Adrenal gland (tissue), 5 donors: ENCODE measurements at regions not wholly inside any gene's neighbourhood (a gene's known extent, or its start where the extent isn't known, plus 50 kb on each side); places are given as distances from the start of the nearest gene placed in this dataset.

Experiments
- POLR2A ChIP-seq, 2 donors: fragments of 450-650 bp; IDR thresholded peaks; one replicate each; pipeline ENCODE4 v1.6.1; 2017; ENCODE audit warnings: antibody characterized with exemption in 2 of 2, mild to moderate bottlenecking in 2 of 2, moderate library complexity in 1 of 2
- TF ChIP-seq, protein P1 (sequence below), 6 experiments: fragments of 450-650 bp in 4 of 6; fragments of 200-600 bp in 2 of 6; sonication (generic) in 1 of 6; IDR thresholded peaks; 1 replicate in 5 of 6; 2 replicates in 1 of 6; pipeline versions ENCODE4 v1.5.1 to v1.8.0; 2016 to 2021; ENCODE audit warnings: antibody characterized with exemption in 6 of 6, mild to moderate bottlenecking in 2 of 6, moderate library complexity in 1 of 6
- donor health status: DM: no; HTN: no; CAD: no.

DNA sequence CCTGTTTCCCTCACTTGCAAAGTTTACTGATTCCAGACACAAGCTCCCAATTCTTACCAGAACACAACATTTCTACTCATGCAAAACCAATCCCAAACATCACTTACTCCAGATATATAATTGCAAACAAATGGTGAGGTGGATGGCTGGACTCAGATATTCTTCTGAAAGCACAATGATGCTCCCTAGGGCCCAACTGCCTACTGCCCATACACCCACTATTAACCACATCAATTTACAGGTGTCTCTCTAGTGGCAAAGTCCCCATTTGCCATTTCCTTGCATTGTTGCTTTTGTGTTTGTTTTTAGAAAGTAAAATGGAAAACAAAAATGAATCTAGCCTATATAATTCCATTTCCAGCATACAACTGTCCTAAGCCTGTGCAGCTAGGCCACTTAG is 320.9 kb upstream of the PRDM1 start:
- TF ChIP-seq, protein P1, sequence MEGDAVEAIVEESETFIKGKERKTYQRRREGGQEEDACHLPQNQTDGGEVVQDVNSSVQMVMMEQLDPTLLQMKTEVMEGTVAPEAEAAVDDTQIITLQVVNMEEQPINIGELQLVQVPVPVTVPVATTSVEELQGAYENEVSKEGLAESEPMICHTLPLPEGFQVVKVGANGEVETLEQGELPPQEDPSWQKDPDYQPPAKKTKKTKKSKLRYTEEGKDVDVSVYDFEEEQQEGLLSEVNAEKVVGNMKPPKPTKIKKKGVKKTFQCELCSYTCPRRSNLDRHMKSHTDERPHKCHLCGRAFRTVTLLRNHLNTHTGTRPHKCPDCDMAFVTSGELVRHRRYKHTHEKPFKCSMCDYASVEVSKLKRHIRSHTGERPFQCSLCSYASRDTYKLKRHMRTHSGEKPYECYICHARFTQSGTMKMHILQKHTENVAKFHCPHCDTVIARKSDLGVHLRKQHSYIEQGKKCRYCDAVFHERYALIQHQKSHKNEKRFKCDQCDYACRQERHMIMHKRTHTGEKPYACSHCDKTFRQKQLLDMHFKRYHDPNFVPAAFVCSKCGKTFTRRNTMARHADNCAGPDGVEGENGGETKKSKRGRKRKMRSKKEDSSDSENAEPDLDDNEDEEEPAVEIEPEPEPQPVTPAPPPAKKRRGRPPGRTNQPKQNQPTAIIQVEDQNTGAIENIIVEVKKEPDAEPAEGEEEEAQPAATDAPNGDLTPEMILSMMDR (IDR thresholded peaks at IDR 0.05): no peak
- TF ChIP-seq POLR2A (IDR thresholded peaks at IDR 0.05): no peak
